Endothelial cell of umbilical vein (primary cell): ENCODE measurements at regions not wholly inside any gene's neighbourhood (a gene's known extent, or its start where the extent isn't known, plus 50 kb on each side); places are given as distances from the start of the nearest gene placed in this dataset.

Experiments used
- BruUV-seq: library from RNA; stranded (reverse); fragments of 400-500 nt; replicated peaks from 2 replicates; lab custom pipeline; 2021; lab: Mats Ljungman, UMichigan
- CTCF ChIA-PET: fragments of 300-600, 350-600 bp; sonication (Branson Sonifier 250); formaldehyde crosslinking; loops from one replicate; lab custom pipeline; 2021; ENCODE audit warnings: antibody characterized with exemption, inconsistent platforms; lab: Charles Lee
- POLR2A ChIA-PET: fragments of 300-600, 350-600 bp; sonication (Branson Sonifier 250); formaldehyde crosslinking; loops from one replicate; lab custom pipeline; 2021; ENCODE audit warnings: antibody characterized with exemption, inconsistent platforms; lab: Charles Lee
- DNase-seq: peaks from one replicate; pipeline ENCODE4 v3.0.0-alpha.2; 2011; ENCODE audit warnings: low read depth, low spot score
- FAIRE-seq: peaks from 2 replicates; lab custom pipeline; 2011; peaks lifted over from hg19 to GRCh38; lab: Jason Lieb, UNC
- H2AFZ ChIP-seq: 2 replicates; pipeline ENCODE4 v1.6.0; 2012; ENCODE audit warnings: low read depth, low read length, control low read depth, inconsistent platforms
- H3K27ac ChIP-seq: 2 replicates; pipeline ENCODE4 v1.5.1; 2011; ENCODE audit warnings: low read depth, mild to moderate bottlenecking, control low read depth, low read length, moderate library complexity; ENCODE audit not compliant: insufficient read depth
- H3K27me3 ChIP-seq, 2 experiments: 2 replicates each; pipeline versions ENCODE4 v1.6.0 to v1.6.1; 2011; ENCODE audit warnings: low read length in 2 of 2, mixed read lengths in 1 of 2; ENCODE audit not compliant: control insufficient read depth in 2 of 2, insufficient read depth in 2 of 2
- H3K36me3 ChIP-seq, 2 experiments: 2 replicates in 1 of 2; 3 replicates in 1 of 2; pipeline ENCODE4 v1.5.1; 2011; ENCODE audit warnings: low read length in 2 of 2, mild to moderate bottlenecking in 1 of 2, moderate library complexity in 1 of 2; ENCODE audit not compliant: control insufficient read depth in 2 of 2, insufficient read depth in 2 of 2; ENCODE audit errors: extremely low read depth in 1 of 2
- H3K4me1 ChIP-seq: 3 replicates; pipeline ENCODE4 v1.5.1; 2011; ENCODE audit warnings: mild to moderate bottlenecking, low read length; ENCODE audit not compliant: control insufficient read depth, insufficient read depth; ENCODE audit errors: extremely low read depth
- H3K4me2 ChIP-seq: 2 replicates; pipeline ENCODE4 v1.6.1; 2011; ENCODE audit warnings: low read length, control low read depth, mixed read lengths; ENCODE audit not compliant: insufficient read depth
- H3K4me3 ChIP-seq, 3 experiments: fragments of 200-600 bp in 1 of 3; sonication (generic), shearing (Covaris generic) in 1 of 3; replicated peaks in 1 of 3; 2 replicates each; pipeline ENCODE4 v1.5.1; 2011 to 2016; ENCODE audit warnings: control low read depth in 3 of 3, low read length in 3 of 3, mild to moderate bottlenecking in 2 of 3, inconsistent platforms in 1 of 3, low read depth in 1 of 3, moderate library complexity in 1 of 3; ENCODE audit not compliant: insufficient read depth in 1 of 3
- H3K79me2 ChIP-seq: 2 replicates; pipeline ENCODE4 v1.6.0; 2012; ENCODE audit warnings: low read length, inconsistent platforms; ENCODE audit not compliant: control insufficient read depth, insufficient read depth
- H3K9ac ChIP-seq: replicated peaks from 2 replicates; pipeline ENCODE3; 2011; ENCODE audit warnings: low read length, control low read depth; ENCODE audit not compliant: insufficient read depth; ENCODE audit errors: extremely low read depth
- H3K9me1 ChIP-seq: replicated peaks from 3 replicates; pipeline ENCODE4 v1.6.0; 2011; ENCODE audit warnings: mild to moderate bottlenecking, low read length; ENCODE audit not compliant: control insufficient read depth, insufficient read depth; ENCODE audit errors: extremely low read depth
- H3K9me3 ChIP-seq: replicated peaks from 2 replicates; pipeline ENCODE4 v1.5.1; 2012; ENCODE audit warnings: low read length, inconsistent platforms; ENCODE audit not compliant: control insufficient read depth, insufficient read depth
- H4K20me1 ChIP-seq: replicated peaks from 2 replicates; pipeline ENCODE3; 2011; ENCODE audit warnings: mild to moderate bottlenecking, low read length; ENCODE audit not compliant: control insufficient read depth, insufficient read depth; ENCODE audit errors: extremely low read depth
- CTCF ChIP-seq, 2 donors: IDR thresholded peaks; 1 replicate in 1 of 2; 2 replicates in 1 of 2; pipeline ENCODE4 v1.5.1; 2011; ENCODE audit warnings: low read length in 2 of 2, mild to moderate bottlenecking in 2 of 2, moderate library complexity in 2 of 2, control low read depth in 1 of 2, inconsistent platforms in 1 of 2, low read depth in 1 of 2; ENCODE audit not compliant: insufficient read depth in 1 of 2; ENCODE audit errors: extremely low read depth in 1 of 2
- EZH2 ChIP-seq: IDR thresholded peaks from 2 replicates; pipeline ENCODE4 v1.6.1; 2012; ENCODE audit warnings: borderline replicate concordance, low read depth, mild to moderate bottlenecking, moderate library complexity, low read length, inconsistent platforms; ENCODE audit not compliant: severe bottlenecking
- FOS ChIP-seq: IDR thresholded peaks from 2 replicates; pipeline ENCODE4 v1.6.1; 2011; ENCODE audit warnings: mild to moderate bottlenecking, low read length, moderate library complexity, borderline replicate concordance; ENCODE audit not compliant: insufficient read depth
- GATA2 ChIP-seq: IDR thresholded peaks from 2 replicates; pipeline ENCODE4 v1.7.0; 2011; ENCODE audit warnings: low read depth, mild to moderate bottlenecking, moderate library complexity, mixed read lengths, low read length; ENCODE audit not compliant: insufficient read length, insufficient read depth
- JUN ChIP-seq: IDR thresholded peaks from 2 replicates; pipeline ENCODE4 v1.6.1; 2011; ENCODE audit warnings: borderline replicate concordance, low read depth; ENCODE audit not compliant: insufficient read length, insufficient read depth
- MAX ChIP-seq: IDR thresholded peaks from 2 replicates; pipeline ENCODE4 v1.6.1; 2011; ENCODE audit not compliant: insufficient read depth, insufficient read length
- MYC ChIP-seq: IDR thresholded peaks from one replicate; pipeline ENCODE4 v1.6.1; 2011; ENCODE audit warnings: mild to moderate bottlenecking, low read depth, low read length
- POLR2A ChIP-seq: IDR thresholded peaks from 2 replicates; pipeline ENCODE4 v1.6.1; 2012; ENCODE audit warnings: low read depth, mild to moderate bottlenecking, control low read depth, low read length
- POLR2AphosphoS5 ChIP-seq: IDR thresholded peaks from 2 replicates; pipeline ENCODE4 v1.6.1; 2012; ENCODE audit warnings: low read depth, mild to moderate bottlenecking, control low read depth, low read length, moderate library complexity; ENCODE audit not compliant: insufficient read depth
- dilution Hi-C: fragments of 300-500 bp; cut with MboI; formaldehyde crosslinking; loops from one replicate; pipeline ENCODE4 v1.15.0; 2019; ENCODE audit warnings: low sequenced_read_pairs; ENCODE audit not compliant: extremely low pct_ligation_motif_present
- intact Hi-C: fragments of 100-400 bp; cut with micrococcal nuclease; formaldehyde crosslinking; loops from one replicate; pipeline ENCODE4 v1.10.0; 2022

- no peak overlapping the region for H3K4me2 ChIP-seq
- no peaks in the 10 kb centered on the region for H3K79me2 ChIP-seq
- H3K4me1 ChIP-seq: no peaks in the 10 kb centered on the region
- H3K9me1 ChIP-seq: no peaks in the 10 kb centered on the region
- no peak for DNase-seq
- FAIRE-seq: no peak
- intact Hi-C loops (no loop called here), dilution Hi-C loops (no loop called here)
- TF ChIP-seq GATA2 (no peak), CTCF (IDR thresholded peaks at IDR 0.05; ENCODE audit: extremely low read depth in 1 of 2, insufficient read depth in 1 of 2, low read depth in 1 of 2, low read length in 2 of 2) (no peak), MYC (no peak), POLR2AphosphoS5 (no peak), MAX (no peak), FOS (no peak), EZH2 (no peak), POLR2A (no peak), JUN (no peak)
- H3K4me3 ChIP-seq: no peak overlapping the region
- no peaks in the 10 kb centered on the region for H3K27me3 ChIP-seq
- no peaks in the 10 kb centered on the region for H3K36me3 ChIP-seq
- ChIA-PET POLR2A (no interaction called here), CTCF (no interaction called here)
- no peak overlapping the region for H3K27ac ChIP-seq
- H2AFZ ChIP-seq: no peak overlapping the region
- no peak overlapping the region for H3K9ac ChIP-seq
- BruUV-seq: no TSS peak
- peaks cover 3% of the 10 kb centered on the region for H3K9me3 ChIP-seq
- H4K20me1 ChIP-seq: no peaks in the 10 kb centered on the region
Measured at GRCh38 chr4:115688961-115689360, 575.5 kb upstream of the NDST4 start.
